AG04449 (cell line): ENCODE measurements at regions not wholly inside any gene's neighbourhood (a gene's known extent, or its start where the extent isn't known, plus 50 kb on each side); places are given as distances from the start of the nearest gene placed in this dataset.

Experiments used
- CTCF ChIA-PET: fragments of 350-600 bp; formaldehyde crosslinking; extraction: SDS; loops from one replicate; lab custom pipeline; 2021; ENCODE audit warnings: antibody characterized with exemption; lab: Yijun Ruan, JAX
- POLR2A ChIA-PET: fragments of 400-600, 350-600 bp; formaldehyde crosslinking; extraction: SDS; loops from one replicate; lab custom pipeline; 2020; ENCODE audit warnings: antibody characterized with exemption, inconsistent platforms; lab: Yijun Ruan, JAX
- DNase-seq: peaks from one replicate; pipeline ENCODE4 v3.0.0-alpha.2; 2010; ENCODE audit warnings: low read depth, low spot score
- H3K4me3 ChIP-seq: 2 replicates; pipeline ENCODE4 v1.5.1; 2011; ENCODE audit warnings: low read depth, mild to moderate bottlenecking, control low read depth, low read length
- CTCF ChIP-seq: IDR thresholded peaks from one replicate; pipeline ENCODE4 v1.5.1; 2011; ENCODE audit warnings: mild to moderate bottlenecking, moderate library complexity, low read length, control low read depth, inconsistent platforms; ENCODE audit not compliant: insufficient read depth; ENCODE audit errors: missing control alignments

- ChIA-PET POLR2A (no interaction called here), CTCF (no interaction called here)
- no peak overlapping the region for H3K4me3 ChIP-seq
- no peak for TF ChIP-seq CTCF
- DNase-seq: no peak
These were observed 390.6 kb downstream of the DNAH5 start for GRCh38 chr5:13553896-13554295.

- ChIA-PET POLR2A (no interaction called here), CTCF (interaction anchor here (1.1 kb wide), 1 partner anchor 9 kb away, joined by 4 read pairs; no protein-coding TSS in a partner anchor)
- DNase-seq: no peak
- TF ChIP-seq CTCF: no peak
- H3K4me3 ChIP-seq: no peak overlapping the region
These were observed 392.1 kb downstream of the DNAH5 start for GRCh38 chr5:13552361-13552760.

- no peak for TF ChIP-seq CTCF
- no peak for DNase-seq
- ChIA-PET CTCF (interaction anchor here (0.6 to 1.1 kb wide), 2 partner anchors 8 to 390 kb away, joined by 3 to 4 read pairs; no protein-coding TSS in a partner anchor), POLR2A (no interaction called here)
- no peak overlapping the region for H3K4me3 ChIP-seq
These were observed 392.8 kb downstream of the DNAH5 start for GRCh38 chr5:13551645-13552044.

GRCh38 chr5:13540168-13540750 is 404.2 kb downstream of the DNAH5 start:
- POLR2A ChIA-PET: no interaction called here
- DNase-seq: no peak
- H3K4me3 ChIP-seq: no peak overlapping the region
- CTCF ChIA-PET: no interaction called here
- no peak for TF ChIP-seq CTCF

GRCh38 chr5:13536933-13537332 is 407.6 kb downstream of the DNAH5 start:
- ChIA-PET POLR2A (no interaction called here), CTCF (interaction anchor here (1.5 kb wide), 1 partner anchor 57 kb away, joined by 4 read pairs; no protein-coding TSS in a partner anchor)
- TF ChIP-seq CTCF: no peak
- no peak overlapping the region for H3K4me3 ChIP-seq
- no peak for DNase-seq

- POLR2A ChIA-PET: no interaction called here
- no peak overlapping the region for H3K4me3 ChIP-seq
- DNase-seq: no peak
- CTCF ChIA-PET: interaction anchor here (0.7 kb wide), 1 partner anchor 54 kb away, joined by 3 read pairs; no protein-coding TSS in a partner anchor
- TF ChIP-seq CTCF: no peak
These were observed 410.7 kb downstream of the DNAH5 start for GRCh38 chr5:13533833-13534232.
